ENCODE measurements at regions not wholly inside any gene's neighbourhood (a gene's known extent, or its start where the extent isn't known, plus 50 kb on each side); places are given as distances from the start of the nearest gene placed in this dataset.

DNA sequence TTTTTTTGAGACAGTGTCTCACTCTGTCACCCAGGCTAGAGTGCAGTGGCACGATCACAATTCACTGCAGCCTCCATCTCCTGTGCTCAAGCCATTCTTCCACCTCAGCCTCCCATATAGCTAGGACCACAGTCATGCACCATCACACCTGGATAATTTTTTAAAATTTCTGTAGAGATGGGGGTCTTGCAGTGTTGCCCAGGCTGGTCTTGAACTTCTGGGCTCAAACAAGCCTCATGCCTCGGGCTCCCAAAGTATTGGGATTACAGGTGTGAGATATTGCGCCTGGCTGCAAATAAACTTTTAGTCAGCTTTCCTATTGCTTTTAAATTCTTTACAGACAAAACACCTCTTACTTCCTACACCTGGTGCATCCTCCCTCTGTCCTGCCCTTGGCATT is 102.1 kb upstream of the VEPH1 start:
- Histone ChIP-seq H3T11ph (ENCODE audit: low read length) (no peak overlapping the region), H3K27me3 (ENCODE audit: insufficient read depth, low read length) (no peaks in the 10 kb centered on the region), H3K14ac (ENCODE audit: insufficient read depth, low read length) (no peak overlapping the region), H4K20me1 (ENCODE audit: control insufficient read depth, insufficient read depth, insufficient read length) (no peaks in the 10 kb centered on the region), H3K79me2 (ENCODE audit: insufficient read depth, low read length) (no peaks in the 10 kb centered on the region), H4K5ac (ENCODE audit: insufficient read length, low read depth, low read length) (no peak overlapping the region), H2BK15ac (ENCODE audit: low read depth, low read length) (no peak overlapping the region), H2BK12ac (ENCODE audit: insufficient read length, low read depth, low read length) (no peak overlapping the region), H2BK5ac (ENCODE audit: insufficient read length, low read length) (no peak overlapping the region), H3K4me2 (ENCODE audit: insufficient read depth, insufficient read length, low read length) (no peak overlapping the region), H3K9me3 (ENCODE audit: control insufficient read depth, low read depth, low read length) (no peaks in the 10 kb centered on the region), H3K27ac (ENCODE audit: insufficient read length, low read depth, low read length) (no peak overlapping the region), H3K23me2 (ENCODE audit: insufficient read length, low read depth, low read length, poor library complexity, severe bottlenecking) (no peaks in the 10 kb centered on the region), H4K8ac (replicated peaks; ENCODE audit: insufficient read length, low read depth, low read length) (no peak overlapping the region), H3K9ac (ENCODE audit: extremely low read depth, insufficient read length, low read length) (no peak overlapping the region), H3K4me1 (ENCODE audit: insufficient read depth, low read length) (no peaks in the 10 kb centered on the region), H2BK120ac (ENCODE audit: low read depth, low read length, poor library complexity, severe bottlenecking) (no peak overlapping the region), H3K56ac (ENCODE audit: insufficient read length, low read depth, low read length) (no peak overlapping the region), H2AK5ac (ENCODE audit: insufficient read length, low read length) (no peak overlapping the region), H3K79me1 (ENCODE audit: insufficient read depth, low read depth, low read length, poor library complexity, severe bottlenecking) (no peaks in the 10 kb centered on the region), H2AFZ (ENCODE audit: low read length) (no peak overlapping the region), H4K91ac (ENCODE audit: insufficient read length, low read depth, low read length) (no peak overlapping the region), H3K23ac (ENCODE audit: insufficient read length, low read depth, low read length) (no peak overlapping the region), H3K4ac (ENCODE audit: low read depth, low read length) (no peak overlapping the region), H3K18ac (ENCODE audit: insufficient read length, low read depth, low read length) (no peak overlapping the region), H2BK20ac (ENCODE audit: low read depth, low read length, poor library complexity, severe bottlenecking) (no peak overlapping the region)
- H3K4me1 Mint-ChIP-seq: peaks cover 8 to 9% of the 10 kb centered on the region in 2 experiments
- H3K9me3 Mint-ChIP-seq: no peaks in the 10 kb centered on the region; a peak in 1 of 5 replicates
- H3K36me3 Mint-ChIP-seq (ENCODE audit: insufficient read depth in 1 of 3, low read depth in 3 of 3): no peaks in the 10 kb centered on the region
- WGBS (ENCODE audit: extremely low coverage, insufficient read length, low lambda C conversion rate): no CpG with 5 or more reads among the region's 3 CpGs
- no peaks in the 10 kb centered on the region for H3K27me3 Mint-ChIP-seq (ENCODE audit: low read depth)
- no peak overlapping the region; a peak in 1 of 7 replicates for H3K27ac Mint-ChIP-seq
- DNase-seq: no peak
- TF ChIP-seq, protein P1, sequence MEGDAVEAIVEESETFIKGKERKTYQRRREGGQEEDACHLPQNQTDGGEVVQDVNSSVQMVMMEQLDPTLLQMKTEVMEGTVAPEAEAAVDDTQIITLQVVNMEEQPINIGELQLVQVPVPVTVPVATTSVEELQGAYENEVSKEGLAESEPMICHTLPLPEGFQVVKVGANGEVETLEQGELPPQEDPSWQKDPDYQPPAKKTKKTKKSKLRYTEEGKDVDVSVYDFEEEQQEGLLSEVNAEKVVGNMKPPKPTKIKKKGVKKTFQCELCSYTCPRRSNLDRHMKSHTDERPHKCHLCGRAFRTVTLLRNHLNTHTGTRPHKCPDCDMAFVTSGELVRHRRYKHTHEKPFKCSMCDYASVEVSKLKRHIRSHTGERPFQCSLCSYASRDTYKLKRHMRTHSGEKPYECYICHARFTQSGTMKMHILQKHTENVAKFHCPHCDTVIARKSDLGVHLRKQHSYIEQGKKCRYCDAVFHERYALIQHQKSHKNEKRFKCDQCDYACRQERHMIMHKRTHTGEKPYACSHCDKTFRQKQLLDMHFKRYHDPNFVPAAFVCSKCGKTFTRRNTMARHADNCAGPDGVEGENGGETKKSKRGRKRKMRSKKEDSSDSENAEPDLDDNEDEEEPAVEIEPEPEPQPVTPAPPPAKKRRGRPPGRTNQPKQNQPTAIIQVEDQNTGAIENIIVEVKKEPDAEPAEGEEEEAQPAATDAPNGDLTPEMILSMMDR (conservative IDR thresholded peaks at IDR 0.05): no peak
- no peak overlapping the region for H3K4me3 Mint-ChIP-seq

Measured in H9 (cell line).